HG03571 (cell line): ENCODE measurements at regions not wholly inside any gene's neighbourhood (a gene's known extent, or its start where the extent isn't known, plus 50 kb on each side); places are given as distances from the start of the nearest gene placed in this dataset.
"Not testable (repeated sequence)": the region's sequence is repeated elsewhere in the genome, so short reads cannot be mapped to it uniquely, and the experiment has no call there.

Source experiments
- ATAC-seq: cut with Tn5 transposase; IDR thresholded peaks from one replicate; pipeline ENCODE4 v1.9.1; 2021; ENCODE audit not compliant: unreplicated experiment

GRCh38 chr7:49583440-49583839 lies 190.0 kb upstream of the VWC2 start:
- no peak for ATAC-seq

- no peak for ATAC-seq
Observed at GRCh38 chr7:49596701-49597491, 176.5 kb upstream of the VWC2 start.

- ATAC-seq: no peak
Observed at GRCh38 chr7:49597805-49598204, 175.6 kb upstream of the VWC2 start.

- ATAC-seq: no peak
Observed at GRCh38 chr7:49611951-49612350, 161.5 kb upstream of the VWC2 start.

- ATAC-seq: no peak
Observed at GRCh38 chr7:49613759-49614158, 159.7 kb upstream of the VWC2 start.

GRCh38 chr7:49614974-49615373 lies 158.5 kb upstream of the VWC2 start:
- ATAC-seq: not testable (repeated sequence)

- ATAC-seq: no peak
Observed at GRCh38 chr7:49618028-49618427, 155.4 kb upstream of the VWC2 start.

- no peak for ATAC-seq
Observed at GRCh38 chr7:49623943-49624342, 149.5 kb upstream of the VWC2 start.

- ATAC-seq: no peak
Observed at GRCh38 chr7:49624611-49625010, 148.8 kb upstream of the VWC2 start.

- no peak for ATAC-seq
Observed at GRCh38 chr7:49630513-49630912, 142.9 kb upstream of the VWC2 start.

GRCh38 chr7:49631071-49631815 lies 142.2 kb upstream of the VWC2 start:
- ATAC-seq: no peak

- no peak for ATAC-seq
Observed at GRCh38 chr7:49631960-49632359, 141.5 kb upstream of the VWC2 start.

GRCh38 chr7:49635800-49636199 lies 137.6 kb upstream of the VWC2 start:
- ATAC-seq: no peak

- no peak for ATAC-seq
Observed at GRCh38 chr7:49636400-49636799, 137.0 kb upstream of the VWC2 start.

GRCh38 chr7:49638166-49638565 lies 135.3 kb upstream of the VWC2 start:
- no peak for ATAC-seq

- no peak for ATAC-seq
Observed at GRCh38 chr7:49639068-49639593, 134.3 kb upstream of the VWC2 start.

- no peak for ATAC-seq
Observed at GRCh38 chr7:49639808-49640207, 133.6 kb upstream of the VWC2 start.

GRCh38 chr7:49643321-49643720 lies 130.1 kb upstream of the VWC2 start:
- ATAC-seq: no peak

- ATAC-seq: no peak
Observed at GRCh38 chr7:49643736-49644135, 129.7 kb upstream of the VWC2 start.

- ATAC-seq: no peak
Observed at GRCh38 chr7:49644396-49645166, 128.9 kb upstream of the VWC2 start.

GRCh38 chr7:49645296-49645695 lies 128.1 kb upstream of the VWC2 start:
- ATAC-seq: no peak
